ENCODE measurements at regions not wholly inside any gene's neighbourhood (a gene's known extent, or its start where the extent isn't known, plus 50 kb on each side); places are given as distances from the start of the nearest gene placed in this dataset.

DNA sequence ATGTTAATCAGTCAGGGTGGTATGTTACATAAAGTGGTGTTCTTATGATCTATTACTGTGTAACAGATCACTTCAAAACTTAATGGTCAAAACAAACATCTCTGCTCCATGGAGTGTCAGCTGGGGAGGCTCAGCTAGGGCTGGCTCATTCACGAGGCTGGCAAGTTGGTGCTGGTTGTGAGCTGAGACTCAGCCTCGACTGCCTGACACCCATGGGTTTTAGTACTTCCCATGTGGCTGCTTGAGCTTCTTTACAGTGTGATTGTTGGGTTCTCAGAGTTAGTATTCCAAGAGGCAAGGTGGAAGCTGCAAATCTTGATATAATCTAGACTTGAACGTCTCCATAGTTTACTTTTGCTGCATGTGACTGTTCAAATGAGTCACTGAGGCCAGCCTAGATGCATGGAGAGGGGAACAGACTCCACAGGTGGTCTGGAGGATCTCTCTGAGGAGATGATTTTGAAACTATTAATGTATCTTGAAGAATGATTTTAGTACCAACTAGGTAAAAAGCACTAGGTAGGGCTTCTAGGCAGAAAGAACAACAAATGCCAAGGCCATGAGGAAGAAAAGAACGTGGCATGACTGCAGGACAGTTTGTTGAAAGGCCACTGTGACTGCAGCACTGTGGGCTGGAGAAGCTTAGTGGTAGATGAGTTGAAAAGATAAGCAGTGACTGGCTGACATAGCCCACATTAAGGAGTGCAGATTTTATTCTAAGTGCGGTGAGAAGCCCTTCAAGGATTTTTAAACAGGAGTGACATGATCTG, 281.1 kb upstream of the PROK2 start:
- Histone ChIP-seq H3K9me3 (ENCODE audit: insufficient read depth in 2 of 2, low read depth in 1 of 2, low read length in 1 of 2) (peaks cover 0 to 5% of the 10 kb centered on the region in 2 experiments; a peak in 2 of 4 replicates), H3K23ac (ENCODE audit: insufficient read length) (no peak overlapping the region), H3K27me3 (replicated peaks in 1 of 4; ENCODE audit: control insufficient read depth in 3 of 4, extremely low read depth in 1 of 4, insufficient read depth in 3 of 4, low read length in 3 of 4) (no peaks in the 10 kb centered on the region), H2BK15ac (ENCODE audit: low read length) (no peak overlapping the region), H3K36me3 (ENCODE audit: control insufficient read depth in 2 of 4, insufficient read depth in 4 of 4, low read length in 3 of 4) (no peaks in the 10 kb centered on the region), H4K5ac (ENCODE audit: insufficient read length, low read depth, low read length) (no peak overlapping the region), H3K18ac (ENCODE audit: extremely low read depth, low read length) (no peak overlapping the region), H3K79me2 (ENCODE audit: control insufficient read depth in 1 of 2, insufficient read depth in 2 of 2, low read length in 2 of 2) (no peaks in the 10 kb centered on the region), H3K56ac (replicated peaks; ENCODE audit: insufficient read length, low read depth, low read length) (no peak overlapping the region), H3K4ac (replicated peaks; ENCODE audit: insufficient read length, low read depth, low read length) (no peak overlapping the region), H3K4me2 (ENCODE audit: insufficient read depth in 1 of 2, low read depth in 2 of 2, low read length in 2 of 2) (no peak overlapping the region), H2BK20ac (ENCODE audit: low read length) (no peak overlapping the region), H3K4me1 (replicated peaks in 1 of 4; ENCODE audit: control insufficient read depth in 3 of 4, insufficient read depth in 4 of 4, low read length in 3 of 4) (no peaks in the 10 kb centered on the region), H3K27ac (ENCODE audit: low read depth, low read length) (no peak overlapping the region), H3K4me3 (ENCODE audit: extremely low read depth in 1 of 4, insufficient read depth in 2 of 4, low read depth in 3 of 4, low read length in 4 of 4) (no peak overlapping the region), H3K79me1 (ENCODE audit: low read depth, low read length) (no peaks in the 10 kb centered on the region), H4K8ac (ENCODE audit: extremely low read depth, insufficient read depth, low read length) (no peak overlapping the region), H2BK12ac (ENCODE audit: low read depth, low read length) (no peak overlapping the region), H2AFZ (ENCODE audit: low read length) (no peak overlapping the region), H4K20me1 (replicated peaks in 1 of 2; ENCODE audit: control insufficient read depth in 1 of 2, insufficient read depth in 2 of 2, low read length in 2 of 2) (no peaks in the 10 kb centered on the region), H2AK5ac (ENCODE audit: low read depth, low read length) (no peak overlapping the region), H2BK120ac (replicated peaks; ENCODE audit: low read depth, low read length) (no peak overlapping the region), H2BK5ac (ENCODE audit: low read depth, low read length) (no peak overlapping the region), H3K9ac (replicated peaks in 1 of 4; ENCODE audit: extremely low read depth in 1 of 4, low read depth in 3 of 4, low read length in 3 of 4) (no peak overlapping the region), H3K14ac (ENCODE audit: insufficient read length) (no peak overlapping the region), H3K23me2 (ENCODE audit: low read depth, low read length) (no peaks in the 10 kb centered on the region), H4K91ac (replicated peaks; ENCODE audit: insufficient read length, low read length) (no peak overlapping the region)
- WGBS, 2 experiments (ENCODE audit: extremely low coverage in 1 of 2, insufficient coverage in 1 of 2, insufficient read length in 1 of 2, insufficient replicate concordance in 2 of 2, low coverage in 1 of 2, low lambda C conversion rate in 2 of 2, missing lambda C conversion rate in 1 of 2) = 86% methylated on average over 5 of the region's 5 CpGs; no CpG with 5 or more reads in 1 of the 2 experiments
- no peak for TF ChIP-seq CHD1 (IDR thresholded peaks at IDR 0.05; ENCODE audit: low read depth, low read length)
- no peak for TF ChIP-seq ZNF274 (IDR thresholded peaks at IDR 0.05; ENCODE audit: borderline replicate concordance, extremely low read depth, low read length)
- TF ChIP-seq SP4 (IDR thresholded peaks at IDR 0.05; ENCODE audit: low read length) = no peak
- TF ChIP-seq KDM4A (IDR thresholded peaks at IDR 0.05; ENCODE audit: low read depth, low read length, severe bottlenecking) = no peak
- no peak for TF ChIP-seq EZH2 (IDR thresholded peaks at IDR 0.05; ENCODE audit: low read depth, low read length, severe bottlenecking)
- TF ChIP-seq SAP30 (IDR thresholded peaks at IDR 0.05; ENCODE audit: insufficient read depth, insufficient replicate concordance, low read length) = no peak
- no peak for TF ChIP-seq SUZ12 (IDR thresholded peaks at IDR 0.05; ENCODE audit: low read length)
- no peak for TF ChIP-seq KDM1A (IDR thresholded peaks at IDR 0.05; ENCODE audit: borderline replicate concordance, low read length)
- no peak for TF ChIP-seq TAF1 (IDR thresholded peaks at IDR 0.05; ENCODE audit: low read depth, low read length)
- FAIRE-seq (no peak), DNase-seq (ENCODE audit: low read depth in 1 of 2, low spot score in 2 of 2) (no peak)
- CTCF ChIA-PET (ENCODE audit: partially characterized antibody) = interaction anchor here (0.8 kb wide), 1 partner anchor 15 kb away, joined by 4 read pairs; no protein-coding TSS in a partner anchor
- POLR2A ChIA-PET (ENCODE audit: partially characterized antibody) = no interaction called here

All from H1 (cell line).